CD4-positive, alpha-beta T cell (primary cell): ENCODE measurements at regions not wholly inside any gene's neighbourhood (a gene's known extent, or its start where the extent isn't known, plus 50 kb on each side); places are given as distances from the start of the nearest gene placed in this dataset.
A peak's percentile ranks its signal among the peaks of the same experiment; 100 is the strongest.

Experiments used
- ATAC-seq: fragments of 200-7000 bp; cut with Tn5 transposase; one replicate; pipeline ENCODE4 v1.10.0; 2022; ENCODE audit warnings: mild to moderate bottlenecking; ENCODE audit not compliant: poor library complexity
- CTCF ChIA-PET: fragments of 350-600 bp; sonication (Branson Sonifier 250); formaldehyde crosslinking; loops from one replicate; lab custom pipeline; 2021; ENCODE audit warnings: antibody characterized with exemption, inconsistent platforms; lab: Charles Lee
- POLR2A ChIA-PET: fragments of 350-600 bp; sonication (Branson Sonifier 250); formaldehyde crosslinking; loops from one replicate; lab custom pipeline; 2021; ENCODE audit warnings: antibody characterized with exemption, inconsistent platforms; lab: Charles Lee
- DNase-seq, 14 experiments: peaks; one replicate each; pipeline ENCODE4 v3.0.0-alpha.2; 2013 to 2020; ENCODE audit warnings: mixed read lengths in 2 of 14
- H3K27ac ChIP-seq, 2 donors: one replicate each; pipeline versions ENCODE4 v1.5.1 to v1.7.0; 2013; ENCODE audit warnings: low read length in 2 of 2, low read depth in 1 of 2, mild to moderate bottlenecking in 1 of 2
- H3K27me3 ChIP-seq, 2 experiments: 1 replicate in 1 of 2; 2 replicates in 1 of 2; pipeline versions ENCODE4 v1.6.1 to v1.7.0; 2013; ENCODE audit warnings: low read length in 2 of 2, control low read depth in 1 of 2, mild to moderate bottlenecking in 1 of 2, moderate library complexity in 1 of 2; ENCODE audit not compliant: insufficient read depth in 2 of 2, control insufficient read depth in 1 of 2
- H3K36me3 ChIP-seq: one replicate; pipeline ENCODE4 v1.6.1; 2013; ENCODE audit warnings: low read length, control low read depth; ENCODE audit not compliant: insufficient read depth
- H3K4me1 ChIP-seq: one replicate; pipeline ENCODE4 v1.6.1; 2013; ENCODE audit warnings: low read length, control low read depth; ENCODE audit not compliant: insufficient read depth
- H3K4me3 ChIP-seq: one replicate; pipeline ENCODE4 v1.5.1; 2013; ENCODE audit warnings: mild to moderate bottlenecking, low read length, moderate library complexity
- H3K9me3 ChIP-seq, 2 experiments: 1 replicate in 1 of 2; 2 replicates in 1 of 2; pipeline versions ENCODE4 v1.6.1 to v1.7.0; 2013; ENCODE audit warnings: low read length in 2 of 2, mild to moderate bottlenecking in 2 of 2, control low read depth in 1 of 2, moderate library complexity in 1 of 2; ENCODE audit not compliant: control insufficient read depth in 1 of 2, insufficient read depth in 1 of 2
- H3K27ac Mint-ChIP-seq: one replicate; pipeline ENCODE4 v1.8.0; 2020; ENCODE audit warnings: mixed read lengths
- H3K27me3 Mint-ChIP-seq: one replicate; pipeline ENCODE4 v1.8.0; 2021; ENCODE audit warnings: mixed read lengths
- H3K36me3 Mint-ChIP-seq: one replicate; pipeline ENCODE4 v1.8.0; 2021; ENCODE audit warnings: low read depth, mixed read lengths
- H3K4me1 Mint-ChIP-seq: one replicate; pipeline ENCODE4 v1.8.0; 2021; ENCODE audit warnings: low read depth, mixed read lengths
- H3K4me3 Mint-ChIP-seq: one replicate; pipeline ENCODE4 v1.8.0; 2020; ENCODE audit warnings: mild to moderate bottlenecking, mixed read lengths
- H3K9me3 Mint-ChIP-seq: one replicate; pipeline ENCODE4 v1.8.0; 2020; ENCODE audit warnings: mixed read lengths
- intact Hi-C, 2 experiments: fragments of 100-400 bp; cut with DNase I in 1 of 2; cut with micrococcal nuclease in 1 of 2; formaldehyde crosslinking; loops; one replicate each; pipeline versions ENCODE4 v1.15.1 to v1.9.0; 2023 to 2025; cut with DNase I, micrococcal nuclease
- TF ChIP-seq, protein P1 (sequence below): fragments of 200-600 bp; IDR thresholded peaks from one replicate; pipeline ENCODE4 v1.8.0; 2022; ENCODE audit warnings: antibody characterized with exemption, mild to moderate bottlenecking

GRCh38 chr22:49659924-49660315, 167.8 kb downstream of the BRD1 start:
- H3K27me3 ChIP-seq, result no peaks in the 10 kb centered on the region
- Mint-ChIP-seq H3K27me3 (no peaks in the 10 kb centered on the region), H3K36me3 (peaks cover 13% of the 10 kb centered on the region), H3K27ac (no peak overlapping the region), H3K9me3 (no peaks in the 10 kb centered on the region), H3K4me3 (no peak overlapping the region), H3K4me1 (peaks cover 28% of the 10 kb centered on the region)
- H3K27ac ChIP-seq, result no peak overlapping the region
- POLR2A ChIA-PET, result no interaction called here
- no peaks in the 10 kb centered on the region for H3K9me3 ChIP-seq
- no peak overlapping the region for H3K4me3 ChIP-seq
- ATAC-seq (no peak), DNase-seq (peak in 2 of 14 experiments; percentile 10 to 31)
- no peaks in the 10 kb centered on the region for H3K36me3 ChIP-seq
- TF ChIP-seq, protein P1, sequence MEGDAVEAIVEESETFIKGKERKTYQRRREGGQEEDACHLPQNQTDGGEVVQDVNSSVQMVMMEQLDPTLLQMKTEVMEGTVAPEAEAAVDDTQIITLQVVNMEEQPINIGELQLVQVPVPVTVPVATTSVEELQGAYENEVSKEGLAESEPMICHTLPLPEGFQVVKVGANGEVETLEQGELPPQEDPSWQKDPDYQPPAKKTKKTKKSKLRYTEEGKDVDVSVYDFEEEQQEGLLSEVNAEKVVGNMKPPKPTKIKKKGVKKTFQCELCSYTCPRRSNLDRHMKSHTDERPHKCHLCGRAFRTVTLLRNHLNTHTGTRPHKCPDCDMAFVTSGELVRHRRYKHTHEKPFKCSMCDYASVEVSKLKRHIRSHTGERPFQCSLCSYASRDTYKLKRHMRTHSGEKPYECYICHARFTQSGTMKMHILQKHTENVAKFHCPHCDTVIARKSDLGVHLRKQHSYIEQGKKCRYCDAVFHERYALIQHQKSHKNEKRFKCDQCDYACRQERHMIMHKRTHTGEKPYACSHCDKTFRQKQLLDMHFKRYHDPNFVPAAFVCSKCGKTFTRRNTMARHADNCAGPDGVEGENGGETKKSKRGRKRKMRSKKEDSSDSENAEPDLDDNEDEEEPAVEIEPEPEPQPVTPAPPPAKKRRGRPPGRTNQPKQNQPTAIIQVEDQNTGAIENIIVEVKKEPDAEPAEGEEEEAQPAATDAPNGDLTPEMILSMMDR, result no peak
- peaks cover 26% of the 10 kb centered on the region for H3K4me1 ChIP-seq
- CTCF ChIA-PET, result no interaction called here
- intact Hi-C loops, result no loop called here

DNA sequence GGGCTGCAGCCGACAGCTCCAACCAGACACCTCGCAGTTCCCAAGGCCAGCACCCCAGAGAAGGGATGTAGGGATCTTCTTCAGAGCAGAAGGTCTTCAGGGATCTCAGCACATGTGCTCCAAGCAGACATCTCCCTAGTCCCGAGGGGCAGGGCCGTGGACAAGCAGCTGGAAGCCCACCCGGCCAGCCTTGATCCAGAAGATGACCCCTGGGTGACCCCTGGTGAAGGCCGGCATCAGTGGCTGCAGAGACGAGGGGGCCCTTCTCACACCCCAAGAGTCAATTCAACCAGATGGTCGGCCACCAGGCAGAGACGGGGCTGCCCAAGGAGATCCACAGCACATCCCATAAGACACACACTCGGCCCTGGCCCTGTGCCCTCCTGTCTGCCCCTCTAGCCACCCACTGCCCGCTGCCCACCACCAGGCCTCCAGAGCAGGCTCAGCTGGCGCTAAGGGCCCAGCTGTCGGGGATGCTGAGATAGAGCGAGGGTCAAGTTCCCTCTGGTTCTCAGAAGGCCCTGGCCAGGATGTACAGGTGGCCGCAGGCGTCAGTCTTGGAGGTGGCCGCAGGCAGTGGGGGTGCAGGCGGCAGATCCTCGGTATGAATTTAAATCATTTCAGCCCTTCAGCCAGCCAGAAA, 168.3 kb downstream of the BRD1 start:
- no peak overlapping the region for H3K4me3 Mint-ChIP-seq
- Histone ChIP-seq H3K4me1 (peaks cover 27% of the 10 kb centered on the region), H3K36me3 (peaks cover 3% of the 10 kb centered on the region), H3K27me3 (no peaks in the 10 kb centered on the region), H3K4me3 (no peak overlapping the region), H3K9me3 (no peaks in the 10 kb centered on the region), H3K27ac (no peak overlapping the region)
- H3K9me3 Mint-ChIP-seq, result no peaks in the 10 kb centered on the region
- peak in 2 of 14 experiments; percentile 12 to 32 for DNase-seq
- POLR2A ChIA-PET, result no interaction called here
- CTCF ChIA-PET, result no interaction called here
- no peak overlapping the region for H3K27ac Mint-ChIP-seq
- TF ChIP-seq, protein P1, result no peak
- no peak for ATAC-seq
- peaks cover 32% of the 10 kb centered on the region for H3K4me1 Mint-ChIP-seq
- H3K27me3 Mint-ChIP-seq, result no peaks in the 10 kb centered on the region
- H3K36me3 Mint-ChIP-seq, result peaks cover 13% of the 10 kb centered on the region
- intact Hi-C loops, result no loop called here

DNA sequence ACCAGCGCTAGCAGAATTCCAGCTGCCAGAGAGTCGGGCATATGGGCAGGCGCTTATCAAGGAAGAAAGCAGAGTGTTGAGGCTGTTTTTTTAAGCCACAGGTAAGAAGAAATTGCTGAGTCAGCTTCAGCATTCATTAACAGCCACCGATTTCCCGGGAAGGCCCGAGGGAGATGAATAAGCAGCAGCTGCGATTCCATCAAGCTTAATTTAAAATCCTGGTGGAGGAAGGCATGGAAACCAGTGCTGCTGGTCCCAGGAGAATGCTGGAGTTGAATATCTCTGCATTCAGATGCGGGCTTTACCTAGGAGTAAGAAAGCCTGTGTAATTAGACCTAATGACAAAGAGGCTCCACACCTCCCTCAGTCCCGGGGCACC, 168.8 kb downstream of the BRD1 start:
- Histone ChIP-seq H3K4me3 (no peak overlapping the region), H3K27ac (no peak overlapping the region), H3K4me1 (peaks cover 27% of the 10 kb centered on the region), H3K27me3 (no peaks in the 10 kb centered on the region), H3K9me3 (no peaks in the 10 kb centered on the region), H3K36me3 (peaks cover 3% of the 10 kb centered on the region)
- ATAC-seq (no peak), DNase-seq (peak in 1 of 14 experiments; percentile 6)
- Mint-ChIP-seq H3K4me1 (peaks cover 32% of the 10 kb centered on the region), H3K27me3 (no peaks in the 10 kb centered on the region), H3K27ac (no peak overlapping the region), H3K36me3 (peaks cover 13% of the 10 kb centered on the region), H3K4me3 (peak overlapping the region; percentile 75), H3K9me3 (no peaks in the 10 kb centered on the region)
- CTCF ChIA-PET, result no interaction called here
- POLR2A ChIA-PET, result no interaction called here
- TF ChIP-seq, protein P1, result no peak
- intact Hi-C loops, result no loop called here
